HG02970 (cell line): ENCODE measurements at regions not wholly inside any gene's neighbourhood (a gene's known extent, or its start where the extent isn't known, plus 50 kb on each side); places are given as distances from the start of the nearest gene placed in this dataset.
"Not testable (repeated sequence)": the region's sequence is repeated elsewhere in the genome, so short reads cannot be mapped to it uniquely, and the experiment has no call there.

ENCODE experiments used
- ATAC-seq: cut with Tn5 transposase; IDR thresholded peaks from one replicate; pipeline ENCODE4 v1.9.1; 2021; ENCODE audit warnings: mild to moderate bottlenecking, moderate library complexity, moderate number of reproducible peaks; ENCODE audit not compliant: unreplicated experiment, low FRiP score

- not testable (repeated sequence) for ATAC-seq
These were observed 277.2 kb upstream of the PLGLB2 start for GRCh38 chr2:87470381-87471380.

- ATAC-seq, result not testable (repeated sequence)
These were observed 276.4 kb upstream of the PLGLB2 start for GRCh38 chr2:87471478-87471877.

- ATAC-seq, result not testable (repeated sequence)
These were observed 271.5 kb upstream of the PLGLB2 start for GRCh38 chr2:87476223-87476872.

- not testable (repeated sequence) for ATAC-seq
These were observed 271.0 kb upstream of the PLGLB2 start for GRCh38 chr2:87476936-87477335.

GRCh38 chr2:87477669-87478428 lies 270.0 kb upstream of the PLGLB2 start:
- not testable (repeated sequence) for ATAC-seq

- not testable (repeated sequence) for ATAC-seq
These were observed 269.0 kb upstream of the PLGLB2 start for GRCh38 chr2:87478911-87479310.

GRCh38 chr2:87483093-87483680 lies 264.7 kb upstream of the PLGLB2 start:
- not testable (repeated sequence) for ATAC-seq

GRCh38 chr2:87484363-87484762 lies 263.5 kb upstream of the PLGLB2 start:
- ATAC-seq, result not testable (repeated sequence)

- not testable (repeated sequence) for ATAC-seq
These were observed 262.4 kb upstream of the PLGLB2 start for GRCh38 chr2:87485455-87485854.

- ATAC-seq, result peak; percentile 89
These were observed 262.0 kb upstream of the PLGLB2 start for GRCh38 chr2:87485884-87486283.

- not testable (repeated sequence) for ATAC-seq
These were observed 261.5 kb upstream of the PLGLB2 start for GRCh38 chr2:87486413-87486812.

- not testable (repeated sequence) for ATAC-seq
These were observed 259.9 kb upstream of the PLGLB2 start for GRCh38 chr2:87488021-87488420.

- ATAC-seq, result not testable (repeated sequence)
These were observed 258.9 kb upstream of the PLGLB2 start for GRCh38 chr2:87488991-87489390.

- not testable (repeated sequence) for ATAC-seq
These were observed 253.0 kb upstream of the PLGLB2 start for GRCh38 chr2:87494846-87495245.

GRCh38 chr2:87495455-87495854 lies 252.4 kb upstream of the PLGLB2 start:
- not testable (repeated sequence) for ATAC-seq

GRCh38 chr2:87496036-87497006 lies 251.6 kb upstream of the PLGLB2 start:
- peak; percentile 56 for ATAC-seq

- not testable (repeated sequence) for ATAC-seq
These were observed 250.8 kb upstream of the PLGLB2 start for GRCh38 chr2:87497135-87497534.

GRCh38 chr2:87497700-87498099 lies 250.2 kb upstream of the PLGLB2 start:
- ATAC-seq, result not testable (repeated sequence)
